Choroid plexus epithelial cell (primary cell): ENCODE measurements at regions not wholly inside any gene's neighbourhood (a gene's known extent, or its start where the extent isn't known, plus 50 kb on each side); places are given as distances from the start of the nearest gene placed in this dataset.

Experiments
- DNase-seq: peaks from one replicate; pipeline ENCODE4 v3.0.0-alpha.2; 2010; ENCODE audit warnings: low read depth
- H3K4me3 ChIP-seq: 2 replicates; pipeline ENCODE4 v1.5.1; 2011; ENCODE audit warnings: low read depth, mild to moderate bottlenecking, control low read depth, low read length, moderate library complexity
- TF ChIP-seq, protein P1 (sequence below): conservative IDR thresholded peaks from 2 replicates; pipeline ENCODE4 v1.5.1; 2011; ENCODE audit warnings: low read depth, mild to moderate bottlenecking, control low read depth, inconsistent platforms, low read length, moderate library complexity

DNA sequence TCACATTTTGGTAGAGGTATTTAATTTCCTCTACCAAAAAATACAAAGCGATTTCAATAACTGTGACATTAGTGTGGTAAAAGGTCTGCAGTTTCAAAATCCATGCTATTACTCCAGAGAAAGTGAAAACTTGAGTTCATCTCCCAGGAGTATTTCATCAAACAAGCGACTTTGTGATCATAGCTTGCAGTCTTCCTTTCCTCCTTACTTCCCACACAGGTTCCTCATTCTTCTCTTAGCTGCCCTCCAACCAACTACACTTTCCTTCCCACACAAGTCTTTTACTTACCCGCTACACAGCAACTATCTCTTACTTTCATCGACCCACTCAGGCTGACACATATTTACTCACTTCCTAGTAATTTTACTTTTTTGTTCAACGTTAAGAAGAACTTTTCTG lies 413.4 kb upstream of the USP15 start:
- no peak overlapping the region for H3K4me3 ChIP-seq
- TF ChIP-seq, protein P1, sequence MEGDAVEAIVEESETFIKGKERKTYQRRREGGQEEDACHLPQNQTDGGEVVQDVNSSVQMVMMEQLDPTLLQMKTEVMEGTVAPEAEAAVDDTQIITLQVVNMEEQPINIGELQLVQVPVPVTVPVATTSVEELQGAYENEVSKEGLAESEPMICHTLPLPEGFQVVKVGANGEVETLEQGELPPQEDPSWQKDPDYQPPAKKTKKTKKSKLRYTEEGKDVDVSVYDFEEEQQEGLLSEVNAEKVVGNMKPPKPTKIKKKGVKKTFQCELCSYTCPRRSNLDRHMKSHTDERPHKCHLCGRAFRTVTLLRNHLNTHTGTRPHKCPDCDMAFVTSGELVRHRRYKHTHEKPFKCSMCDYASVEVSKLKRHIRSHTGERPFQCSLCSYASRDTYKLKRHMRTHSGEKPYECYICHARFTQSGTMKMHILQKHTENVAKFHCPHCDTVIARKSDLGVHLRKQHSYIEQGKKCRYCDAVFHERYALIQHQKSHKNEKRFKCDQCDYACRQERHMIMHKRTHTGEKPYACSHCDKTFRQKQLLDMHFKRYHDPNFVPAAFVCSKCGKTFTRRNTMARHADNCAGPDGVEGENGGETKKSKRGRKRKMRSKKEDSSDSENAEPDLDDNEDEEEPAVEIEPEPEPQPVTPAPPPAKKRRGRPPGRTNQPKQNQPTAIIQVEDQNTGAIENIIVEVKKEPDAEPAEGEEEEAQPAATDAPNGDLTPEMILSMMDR = no peak
- no peak for DNase-seq

DNA sequence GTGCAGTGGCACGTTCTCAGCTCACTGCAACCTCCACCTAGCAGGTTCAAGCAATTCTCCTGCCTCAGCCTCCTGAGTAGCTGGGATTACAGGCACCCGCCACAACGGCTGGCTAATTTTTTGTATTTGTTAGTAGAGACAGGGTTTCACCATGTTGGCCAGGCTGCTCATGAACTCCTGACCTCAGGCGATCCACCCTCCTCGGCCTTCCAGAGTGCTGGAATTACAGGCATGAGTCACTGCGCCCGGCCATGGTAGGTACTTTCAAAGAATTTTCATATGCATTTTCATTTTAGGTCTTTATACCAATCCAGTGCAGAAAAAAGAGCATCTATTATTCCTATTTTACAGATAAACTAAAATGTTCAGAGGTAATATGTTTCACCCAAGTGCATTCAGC lies 411.3 kb upstream of the USP15 start:
- TF ChIP-seq, protein P1 = no peak

DNA sequence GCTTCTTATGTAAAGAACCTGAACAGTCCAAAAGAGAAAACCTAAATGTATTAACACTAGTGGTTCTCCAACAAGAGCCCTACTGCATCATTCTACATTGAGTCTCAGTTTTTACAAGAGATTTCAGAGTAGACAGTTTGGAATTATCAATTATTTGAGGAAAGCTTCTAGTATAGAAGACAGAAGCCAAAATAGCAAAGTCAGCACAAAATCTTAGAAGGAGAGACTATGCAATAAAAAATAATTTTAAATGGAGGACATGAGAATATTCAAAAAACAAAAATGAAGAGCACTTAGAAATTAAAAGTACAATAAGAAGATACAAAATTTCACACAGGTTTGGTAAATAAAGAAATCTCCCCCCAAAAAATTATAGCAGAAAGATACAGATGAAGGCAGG lies 406.3 kb upstream of the USP15 start:
- TF ChIP-seq, protein P1 = no peak
- no peak for DNase-seq
- H3K4me3 ChIP-seq = no peak overlapping the region

More for the DNA sequence above, 411.3 kb upstream of the USP15 start:
- no peak for DNase-seq
- H3K4me3 ChIP-seq = no peak overlapping the region

GRCh38 chr12:61854902-61855301 lies 405.3 kb upstream of the USP15 start:
- peak; percentile 2 for DNase-seq
- H3K4me3 ChIP-seq = no peak overlapping the region
- TF ChIP-seq, protein P1 = no peak

GRCh38 chr12:61857968-61858367 lies 402.2 kb upstream of the USP15 start:
- TF ChIP-seq, protein P1 = no peak
- no peak for DNase-seq
- H3K4me3 ChIP-seq = no peak overlapping the region

GRCh38 chr12:61860451-61860850 lies 399.8 kb upstream of the USP15 start:
- DNase-seq = peak; percentile 6
- TF ChIP-seq, protein P1 = no peak

DNA sequence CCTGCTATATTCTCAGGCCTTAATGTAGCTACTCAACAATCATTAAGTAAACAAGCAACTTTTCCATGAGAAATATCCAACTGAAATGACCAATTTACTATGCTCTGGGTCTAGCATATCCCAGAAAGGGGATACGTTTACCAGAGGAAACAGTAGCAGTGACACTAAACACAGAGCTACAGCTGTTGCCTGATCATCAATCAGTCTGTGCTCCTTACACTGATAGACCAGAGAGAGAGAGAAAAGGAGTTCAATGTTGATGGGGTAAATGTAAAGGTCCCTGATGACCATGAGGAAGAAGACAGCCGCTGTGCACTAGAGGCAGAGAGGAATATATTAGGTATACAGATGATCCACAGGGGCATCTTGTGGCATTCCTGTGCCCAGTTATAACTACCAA lies 397.2 kb upstream of the USP15 start:
- DNase-seq = no peak
- H3K4me3 ChIP-seq = no peak overlapping the region
- TF ChIP-seq, protein P1 = no peak

More at GRCh38 chr12:61860451-61860850, 399.8 kb upstream of the USP15 start:
- H3K4me3 ChIP-seq = no peak overlapping the region
